Coronary artery (tissue), 2 donors: ENCODE measurements at regions not wholly inside any gene's neighbourhood (a gene's known extent, or its start where the extent isn't known, plus 50 kb on each side); places are given as distances from the start of the nearest gene placed in this dataset.

Experiments
- DNase-seq: peaks from one replicate; pipeline ENCODE4 v3.0.0-alpha.2; 2017; ENCODE audit warnings: low spot score
- H3K27ac ChIP-seq, 2 donors: fragments of 200-600 bp; sonication (generic); one replicate each; pipeline ENCODE4 v1.5.1; 2016 to 2019
- H3K4me3 ChIP-seq: fragments of 200-600 bp; sonication (generic); 2 replicates; pipeline ENCODE4 v1.5.1; 2016; ENCODE audit warnings: mild to moderate bottlenecking, moderate library complexity
- TF ChIP-seq, protein P1 (sequence below): fragments of 200-600 bp; sonication (generic); IDR thresholded peaks from one replicate; pipeline ENCODE4 v1.5.1; 2019; ENCODE audit warnings: antibody characterized with exemption

DNA sequence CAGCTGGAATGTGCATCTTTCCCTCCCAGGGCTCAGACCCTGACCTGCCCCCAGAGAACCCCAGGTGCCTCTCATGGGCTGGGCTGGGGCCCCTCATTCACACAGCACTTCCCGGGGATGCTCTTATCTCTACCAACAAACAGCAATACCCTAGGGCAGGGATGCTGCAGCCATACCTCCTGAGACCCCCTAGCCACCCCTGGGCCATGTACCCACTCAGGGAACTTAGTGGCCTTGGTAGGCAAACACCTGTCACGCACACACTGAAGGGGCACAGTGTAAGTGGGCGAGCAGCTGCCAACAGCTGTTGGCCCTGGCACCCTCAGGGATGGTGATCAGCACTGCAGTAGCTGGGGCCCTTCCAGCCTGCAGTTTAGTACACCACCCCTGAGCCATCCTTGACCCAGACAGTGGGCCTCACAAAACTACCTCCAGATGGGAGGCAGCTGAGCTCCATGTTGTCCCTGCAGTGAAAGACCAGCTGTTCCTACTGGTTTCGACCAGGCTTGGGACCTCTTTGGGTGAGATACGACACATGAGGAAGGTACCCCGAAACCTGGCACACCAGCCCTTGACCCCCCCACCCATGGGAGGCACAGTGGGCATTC lies 1723.6 kb downstream of the TP53TG3F start:
- H3K27ac ChIP-seq: no peak overlapping the region
- TF ChIP-seq, protein P1, sequence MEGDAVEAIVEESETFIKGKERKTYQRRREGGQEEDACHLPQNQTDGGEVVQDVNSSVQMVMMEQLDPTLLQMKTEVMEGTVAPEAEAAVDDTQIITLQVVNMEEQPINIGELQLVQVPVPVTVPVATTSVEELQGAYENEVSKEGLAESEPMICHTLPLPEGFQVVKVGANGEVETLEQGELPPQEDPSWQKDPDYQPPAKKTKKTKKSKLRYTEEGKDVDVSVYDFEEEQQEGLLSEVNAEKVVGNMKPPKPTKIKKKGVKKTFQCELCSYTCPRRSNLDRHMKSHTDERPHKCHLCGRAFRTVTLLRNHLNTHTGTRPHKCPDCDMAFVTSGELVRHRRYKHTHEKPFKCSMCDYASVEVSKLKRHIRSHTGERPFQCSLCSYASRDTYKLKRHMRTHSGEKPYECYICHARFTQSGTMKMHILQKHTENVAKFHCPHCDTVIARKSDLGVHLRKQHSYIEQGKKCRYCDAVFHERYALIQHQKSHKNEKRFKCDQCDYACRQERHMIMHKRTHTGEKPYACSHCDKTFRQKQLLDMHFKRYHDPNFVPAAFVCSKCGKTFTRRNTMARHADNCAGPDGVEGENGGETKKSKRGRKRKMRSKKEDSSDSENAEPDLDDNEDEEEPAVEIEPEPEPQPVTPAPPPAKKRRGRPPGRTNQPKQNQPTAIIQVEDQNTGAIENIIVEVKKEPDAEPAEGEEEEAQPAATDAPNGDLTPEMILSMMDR: no peak
- DNase-seq: peak; percentile 41
- H3K4me3 ChIP-seq: no peak overlapping the region

DNA sequence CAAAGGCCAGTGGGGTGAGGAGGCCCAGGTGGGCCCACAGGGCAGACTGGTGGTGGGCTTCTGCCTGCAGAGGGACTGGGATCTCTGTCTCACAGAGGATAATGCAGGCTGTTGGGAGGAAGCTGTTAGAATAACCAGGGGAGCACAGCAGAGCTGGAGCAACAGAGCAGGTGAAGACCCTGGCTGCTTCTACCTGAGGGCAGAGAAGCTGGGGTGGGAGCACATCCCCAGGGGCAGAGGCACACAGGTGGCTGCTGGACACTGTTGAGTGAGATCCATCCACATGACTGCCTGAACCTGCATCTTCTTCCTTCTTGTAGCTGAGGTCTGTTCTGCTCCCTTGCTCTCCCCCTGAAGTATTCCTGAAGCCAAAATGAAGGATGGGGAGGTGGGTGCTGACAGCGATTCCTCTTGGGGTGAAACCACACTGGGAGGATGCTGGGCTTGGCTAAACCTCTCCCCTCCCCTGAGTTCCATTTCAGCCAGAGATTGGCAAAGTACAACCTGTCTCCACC lies 1725.0 kb downstream of the TP53TG3F start:
- Histone ChIP-seq H3K27ac (no peak overlapping the region), H3K4me3 (no peak overlapping the region)
- DNase-seq: peak; percentile 58
- TF ChIP-seq, protein P1: no peak

DNA sequence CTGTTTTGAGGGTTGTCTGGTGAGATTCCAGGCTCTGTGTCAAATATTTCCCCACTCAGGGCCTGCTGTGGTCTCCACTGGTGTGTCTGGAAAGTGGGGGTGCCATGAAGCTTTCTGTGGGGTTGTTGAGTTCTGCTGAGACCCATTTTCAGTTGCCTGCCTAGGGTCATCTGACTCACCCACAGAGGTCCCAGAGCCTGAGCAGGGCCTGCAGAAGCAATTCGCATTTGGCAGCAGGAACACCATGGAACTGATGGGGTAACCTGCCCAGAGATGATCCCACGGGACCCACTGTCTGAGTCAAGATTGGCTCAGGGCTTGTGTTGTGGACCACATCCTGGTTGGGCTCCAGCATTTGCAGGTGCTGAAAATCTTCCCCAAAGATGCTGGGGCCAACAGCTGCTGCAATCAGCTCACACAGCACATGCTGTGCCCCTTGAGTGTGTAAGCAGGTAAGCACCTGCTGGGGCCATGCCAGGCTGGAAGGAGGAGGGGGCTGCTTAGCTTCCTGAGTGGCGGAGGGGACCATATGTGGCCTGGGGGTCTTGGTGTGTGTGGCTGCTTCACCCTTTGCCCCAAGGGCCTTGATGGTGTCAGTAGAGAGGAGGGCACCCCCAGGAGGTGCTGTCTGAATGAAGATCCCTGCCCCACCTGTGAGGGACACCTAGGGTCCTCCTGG lies 1726.1 kb downstream of the TP53TG3F start:
- TF ChIP-seq, protein P1: no peak
- peak; percentile 65 for DNase-seq
- no peak overlapping the region for H3K4me3 ChIP-seq
- no peak overlapping the region for H3K27ac ChIP-seq

DNA sequence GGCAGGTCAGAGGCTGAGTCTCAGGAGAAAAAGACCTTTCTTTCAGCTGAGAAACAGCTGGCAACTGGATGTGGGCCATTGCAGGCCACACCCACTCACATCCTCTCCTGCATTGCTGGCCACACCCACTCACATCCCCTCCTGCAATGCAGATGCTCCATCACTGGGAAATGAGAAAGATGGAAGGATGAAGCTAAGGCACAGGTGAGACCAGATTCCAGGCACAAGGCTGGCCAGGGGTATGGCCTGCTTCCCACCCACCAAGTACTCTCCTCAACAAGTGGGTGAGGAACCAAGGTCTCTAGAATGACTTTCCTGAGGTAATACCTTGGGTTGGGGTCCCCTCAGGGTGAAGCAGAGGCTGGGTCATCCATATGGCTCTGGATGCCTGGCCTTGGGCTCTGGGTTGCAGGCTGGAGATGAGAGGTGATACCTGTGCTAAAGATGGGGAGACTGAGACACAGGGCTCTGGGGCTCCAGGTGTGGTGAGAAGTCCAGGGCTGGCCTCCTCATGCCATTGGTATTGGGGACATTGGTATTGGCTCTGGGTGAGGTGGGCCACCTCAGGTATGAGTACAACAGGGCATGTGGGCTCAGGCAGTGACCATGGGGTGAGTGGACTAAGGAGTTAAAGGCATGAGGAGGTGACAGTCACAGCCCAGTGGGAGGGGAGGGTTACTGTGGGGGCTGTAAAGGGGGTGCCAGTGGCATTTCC lies 1726.8 kb downstream of the TP53TG3F start:
- Histone ChIP-seq H3K4me3 (no peak overlapping the region), H3K27ac (no peak overlapping the region)
- TF ChIP-seq, protein P1: no peak
- DNase-seq: peak; percentile 60

DNA sequence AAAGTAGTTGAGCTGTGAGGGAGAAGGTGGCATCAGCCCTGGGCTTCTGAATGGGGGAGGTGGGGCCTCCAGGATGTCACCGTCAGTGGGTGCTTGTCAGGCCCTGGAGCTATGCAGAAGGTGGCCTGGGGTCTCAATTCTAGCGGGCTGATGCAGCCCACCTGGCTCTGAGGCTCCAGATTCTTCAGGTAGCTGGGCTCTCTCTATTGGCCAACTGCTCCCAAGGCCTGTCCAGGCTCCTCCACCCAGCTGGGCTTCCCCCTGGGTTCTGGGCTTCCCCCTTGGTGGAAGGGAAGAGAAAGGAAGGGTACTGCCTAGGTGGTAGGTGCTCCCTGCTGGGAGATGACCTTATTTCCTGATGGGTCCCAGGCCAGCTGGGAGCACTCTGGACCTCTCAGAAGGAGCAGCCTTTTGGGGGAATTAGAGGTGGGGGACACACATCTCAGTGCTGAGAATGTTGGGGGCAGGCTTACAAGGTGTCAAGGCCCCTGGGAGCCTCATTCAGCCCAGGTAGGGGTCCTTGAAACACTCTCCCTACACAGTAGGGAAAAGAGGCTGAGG lies 1728.3 kb downstream of the TP53TG3F start:
- DNase-seq: peak; percentile 26
- TF ChIP-seq, protein P1: no peak
- Histone ChIP-seq H3K27ac (no peak overlapping the region), H3K4me3 (no peak overlapping the region)

DNA sequence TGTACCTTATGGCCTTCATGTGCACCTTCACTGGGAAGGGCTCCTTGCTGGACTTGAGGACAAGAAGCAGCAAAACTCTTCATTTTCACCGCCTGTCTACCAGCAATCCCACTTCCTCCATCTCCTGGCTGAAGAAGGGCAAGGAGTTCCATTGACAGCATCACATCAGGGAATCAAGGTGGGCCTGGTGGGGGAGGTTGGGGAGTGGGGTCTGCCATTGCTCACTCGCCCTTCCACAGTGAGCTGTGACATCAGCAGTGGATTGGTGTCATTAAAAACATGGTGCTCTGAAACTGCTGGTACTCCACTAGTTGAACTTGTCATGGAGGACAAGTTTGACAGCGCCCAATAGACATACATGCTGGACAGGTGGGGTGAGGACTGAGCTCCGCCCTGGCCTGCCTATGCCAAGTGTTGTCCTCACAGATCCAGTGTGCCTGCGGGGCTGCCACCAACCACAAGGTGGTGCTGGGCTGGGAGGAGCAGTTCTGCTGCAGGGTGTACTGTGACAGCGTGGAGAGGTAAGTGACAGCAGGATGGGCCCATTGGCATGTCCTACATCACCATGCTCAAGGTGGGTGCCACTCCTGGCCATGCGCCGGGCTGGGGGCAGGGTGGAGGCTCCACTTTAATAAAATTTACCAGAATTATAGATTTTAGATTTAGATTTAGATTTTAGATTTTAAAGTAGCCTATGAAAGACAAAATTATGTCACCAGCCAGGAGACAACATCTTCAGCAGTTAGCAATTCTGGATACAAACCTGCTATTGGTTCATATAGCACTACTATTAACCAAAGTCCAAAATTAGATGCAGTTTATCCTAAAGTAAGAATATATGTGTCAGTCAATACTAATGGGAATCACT lies 1729.1 kb downstream of the TP53TG3F start:
- Histone ChIP-seq H3K27ac (no peak overlapping the region), H3K4me3 (no peak overlapping the region)
- TF ChIP-seq, protein P1: no peak
- DNase-seq: peak; percentile 53
